Thyroid gland (tissue), 4 donors: ENCODE measurements at regions not wholly inside any gene's neighbourhood (a gene's known extent, or its start where the extent isn't known, plus 50 kb on each side); places are given as distances from the start of the nearest gene placed in this dataset.

Source experiments
- CTCF ChIP-seq, 6 experiments: fragments of 200-600 bp in 3 of 6; fragments of 450-650 bp in 3 of 6; sonication (generic) in 3 of 6; IDR thresholded peaks; one replicate each; pipeline ENCODE4 v1.5.1; 2016 to 2019; ENCODE audit warnings: antibody characterized with exemption in 6 of 6, mild to moderate bottlenecking in 2 of 6, inconsistent platforms in 1 of 6, moderate library complexity in 1 of 6
- POLR2A ChIP-seq, 2 donors: fragments of 450-650 bp; IDR thresholded peaks; one replicate each; pipeline ENCODE4 v1.6.1; 2017; ENCODE audit warnings: antibody characterized with exemption in 2 of 2, mild to moderate bottlenecking in 2 of 2, moderate library complexity in 1 of 2

- TF ChIP-seq CTCF (IDR thresholded peaks at IDR 0.05) (no peak), POLR2A (IDR thresholded peaks at IDR 0.05) (no peak)
Measured at GRCh38 chr1:170219163-170219562, 73.4 kb downstream of the NTMT2 start.
